HepG2 (cell line): ENCODE measurements at regions not wholly inside any gene's neighbourhood (a gene's known extent, or its start where the extent isn't known, plus 50 kb on each side); places are given as distances from the start of the nearest gene placed in this dataset.

Experiments used
- ATAC-seq: fragments of 200-7000 bp; cut with Tn5 transposase; 3 replicates; pipeline ENCODE4 v1.9.1; 2020; ENCODE audit warnings: mild to moderate bottlenecking, moderate library complexity
- BruUV-seq: library from RNA; stranded (reverse); fragments of 400-500 nt; replicated peaks from 2 replicates; lab custom pipeline; 2021; lab: Mats Ljungman, UMichigan
- CTCF ChIA-PET: fragments of 300-600 bp; formaldehyde crosslinking; extraction: SDS; loops from one replicate; lab custom pipeline; 2021; ENCODE audit warnings: low total read pairs, inconsistent platforms, low intra/inter-chr PET ratio; lab: Yijun Ruan, JAX
- POLR2A ChIA-PET: fragments of 350-600 bp; sonication (Branson Sonifier 250); formaldehyde crosslinking; loops from one replicate; lab custom pipeline; 2020; ENCODE audit warnings: antibody characterized with exemption, inconsistent platforms; lab: Yijun Ruan, JAX
- DNase-seq: peaks from one replicate; pipeline ENCODE4 v3.0.0-alpha.2; 2015; ENCODE audit warnings: low spot score
- FAIRE-seq: peaks from 3 replicates; lab custom pipeline; 2011; peaks lifted over from hg19 to GRCh38; lab: Jason Lieb, UNC
- H2AFZ ChIP-seq: one replicate; pipeline ENCODE4 v1.6.1; 2011; ENCODE audit warnings: low read length, inconsistent platforms
- H3K27ac ChIP-seq: fragments of 300-600 bp; 3 replicates; pipeline ENCODE4 v1.8.0; 2011; ENCODE audit warnings: mixed run types, mild to moderate bottlenecking, mixed read lengths, low read length, inconsistent platforms; ENCODE audit not compliant: insufficient read depth; ENCODE audit errors: extremely low read length
- H3K27me3 ChIP-seq, 2 experiments: fragments of 200-600 bp in 1 of 2; 2 replicates in 1 of 2; 3 replicates in 1 of 2; pipeline versions ENCODE4 v1.6.0 to v1.8.0; 2011; ENCODE audit warnings: low read length in 2 of 2, mild to moderate bottlenecking in 2 of 2, moderate library complexity in 2 of 2, inconsistent platforms in 1 of 2; ENCODE audit not compliant: insufficient read depth in 2 of 2, control insufficient read depth in 1 of 2
- H3K36me3 ChIP-seq, 2 experiments: fragments of 200-600 bp in 1 of 2; replicated peaks in 1 of 2; 2 replicates in 1 of 2; 3 replicates in 1 of 2; pipeline versions ENCODE4 v1.5.1 to v1.8.0; 2011; ENCODE audit warnings: low read length in 2 of 2, inconsistent platforms in 1 of 2; ENCODE audit not compliant: insufficient read depth in 2 of 2, control insufficient read depth in 1 of 2
- H3K4me1 ChIP-seq: 2 replicates; pipeline ENCODE4 v1.5.1; 2012; ENCODE audit warnings: low read length, inconsistent platforms; ENCODE audit not compliant: insufficient read depth
- H3K4me2 ChIP-seq: 2 replicates; pipeline ENCODE4 v1.6.0; 2011; ENCODE audit warnings: low read depth, low read length, inconsistent platforms
- H3K4me3 ChIP-seq, 3 experiments: fragments of 200-600 bp in 1 of 3; sonication (generic), shearing (Covaris generic) in 1 of 3; replicated peaks in 1 of 3; 2 replicates each; pipeline ENCODE4 v1.5.1; 2011 to 2016; ENCODE audit warnings: low read length in 3 of 3, inconsistent platforms in 2 of 3, low read depth in 2 of 3, mild to moderate bottlenecking in 2 of 3, control low read depth in 1 of 3, mixed read lengths in 1 of 3; ENCODE audit not compliant: insufficient read depth in 1 of 3
- H3K79me2 ChIP-seq: one replicate; pipeline ENCODE4 v1.6.1; 2011; ENCODE audit warnings: low read length, inconsistent platforms; ENCODE audit not compliant: insufficient read depth
- H3K9ac ChIP-seq: 2 replicates; pipeline ENCODE4 v1.6.0; 2011; ENCODE audit warnings: mild to moderate bottlenecking, low read depth, low read length, inconsistent platforms; ENCODE audit not compliant: insufficient read depth
- H3K9me3 ChIP-seq: 2 replicates; pipeline ENCODE4 v1.5.1; 2012; ENCODE audit warnings: mild to moderate bottlenecking, low read length
- H4K20me1 ChIP-seq: 2 replicates; pipeline ENCODE4 v1.6.0; 2011; ENCODE audit warnings: inconsistent platforms, mild to moderate bottlenecking, low read length, moderate library complexity; ENCODE audit not compliant: insufficient read depth
- CREB1 ChIP-seq, 2 experiments: fragments of 450-650 bp in 1 of 2; IDR thresholded peaks; 2 replicates each; pipeline ENCODE4 v1.6.1; 2016 to 2017; ENCODE audit warnings: control low read depth in 1 of 2, mild to moderate bottlenecking in 1 of 2, missing compliant biosample characterization in 1 of 2, missing genetic modification characterization in 1 of 2
- FOSL2 ChIP-seq: sonication (generic); formaldehyde crosslinking; IDR thresholded peaks from 2 replicates; pipeline ENCODE4 v1.4.0; 2020; ENCODE audit warnings: missing genetic modification reagents
- HNF4A ChIP-seq: sonication (generic); formaldehyde crosslinking; IDR thresholded peaks from 2 replicates; pipeline ENCODE4 v1.4.0; 2020; ENCODE audit warnings: missing genetic modification reagents
- HOXA5 ChIP-seq: sonication (generic); formaldehyde crosslinking; IDR thresholded peaks from 2 replicates; pipeline ENCODE4 v1.4.0; 2020; ENCODE audit warnings: missing genetic modification reagents
- NFKB2 ChIP-seq: sonication (generic); formaldehyde crosslinking; IDR thresholded peaks from 2 replicates; pipeline ENCODE4 v1.4.0; 2020; ENCODE audit warnings: missing genetic modification reagents, borderline replicate concordance
- NR2F1 ChIP-seq, 2 experiments: fragments of 450-650 bp in 1 of 2; formaldehyde crosslinking in 1 of 2; IDR thresholded peaks; 2 replicates each; pipeline versions ENCODE4 v1.5.0 to v1.6.1; 2016 to 2020; ENCODE audit warnings: mild to moderate bottlenecking in 1 of 2, missing compliant biosample characterization in 1 of 2, missing genetic modification reagents in 1 of 2, moderate library complexity in 1 of 2
- TCF7 ChIP-seq: sonication (generic); IDR thresholded peaks from 2 replicates; pipeline ENCODE4 v1.6.1; 2016; ENCODE audit warnings: antibody characterized with exemption, low read depth
- ZFP36L2 ChIP-seq: sonication (generic); formaldehyde crosslinking; IDR thresholded peaks from 2 replicates; pipeline ENCODE4 v1.4.0; 2020; ENCODE audit warnings: missing genetic modification reagents
- ZNF337 ChIP-seq: sonication (generic); formaldehyde crosslinking; IDR thresholded peaks from 2 replicates; pipeline ENCODE4 v1.5.1; 2020; ENCODE audit warnings: missing genetic modification reagents, low read depth, mild to moderate bottlenecking, borderline replicate concordance
- ZNF777 ChIP-seq: sonication (generic); formaldehyde crosslinking; IDR thresholded peaks from 2 replicates; pipeline ENCODE4 v1.4.0; 2020; ENCODE audit warnings: missing genetic modification reagents
- WGBS: methylation state at CpG from one replicate; pipeline ENCODE4 v1.1.6; 2017; ENCODE audit warnings: low lambda C conversion rate; 5-methylcytosine and 5-hydroxymethylcytosine counted together
- in situ Hi-C: cut with HindIII; loops from 2 replicates; pipeline ENCODE4 v1.10.0; 2017; ENCODE audit warnings: low pct_unique_long_range_greater_than_20kb; ENCODE audit not compliant: extremely low pct_ligation_motif_present
- intact Hi-C: fragments of 100-400 bp; cut with micrococcal nuclease; formaldehyde crosslinking; loops from one replicate; pipeline ENCODE4 v1.10.0; 2022; ENCODE audit not compliant: unreplicated experiment
- TF ChIP-seq, protein P1 (sequence below): sonication (generic); formaldehyde crosslinking; IDR thresholded peaks from 2 replicates; pipeline ENCODE4 v1.4.0; 2020; ENCODE audit warnings: missing genetic modification reagents; ENCODE audit errors: not compliant biosample characterization

DNA sequence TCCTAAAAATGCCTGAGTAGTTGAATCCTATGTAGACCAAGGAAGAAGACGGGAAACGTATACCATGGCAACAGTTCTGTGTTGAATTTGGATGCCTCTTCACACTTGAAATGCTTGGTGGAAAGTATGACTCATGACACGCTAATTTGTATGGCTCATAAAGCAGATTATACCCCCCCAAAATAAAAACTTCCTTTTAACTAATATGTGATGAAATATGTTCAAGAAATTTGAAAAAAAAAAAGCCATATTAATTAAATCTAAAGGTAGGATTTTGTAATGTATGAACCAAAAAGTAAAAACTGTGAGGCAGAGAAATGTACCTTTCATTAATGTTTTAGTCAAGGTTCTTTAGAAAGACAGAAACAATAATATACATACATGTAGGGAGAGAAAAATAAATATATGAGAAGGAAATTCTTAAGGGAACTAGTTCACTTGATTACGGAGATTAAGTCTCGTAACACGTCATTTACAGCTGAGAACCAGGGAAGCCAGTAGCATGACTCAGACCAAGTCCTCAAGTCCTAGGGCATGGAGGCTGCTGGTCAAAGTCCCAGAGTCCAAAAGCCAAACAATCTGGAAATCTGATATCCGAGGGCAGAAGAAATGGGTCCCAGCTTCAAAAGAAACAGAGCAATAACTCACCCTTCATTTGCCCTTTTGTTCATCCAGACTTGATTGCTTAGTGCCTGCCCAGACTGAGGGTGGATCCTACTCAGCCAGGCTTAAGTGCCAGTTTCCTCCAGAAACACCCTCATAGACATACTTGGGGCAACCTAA is 485.1 kb downstream of the SEMA3D start:
- H3K27me3 ChIP-seq = no peaks in the 10 kb centered on the region
- no peaks in the 10 kb centered on the region for H3K4me1 ChIP-seq
- BruUV-seq = no TSS peak
- FAIRE-seq = no peak
- H3K9me3 ChIP-seq = no peaks in the 10 kb centered on the region
- no peak overlapping the region for H3K4me2 ChIP-seq
- POLR2A ChIA-PET = no interaction called here
- TF ChIP-seq, protein P1, sequence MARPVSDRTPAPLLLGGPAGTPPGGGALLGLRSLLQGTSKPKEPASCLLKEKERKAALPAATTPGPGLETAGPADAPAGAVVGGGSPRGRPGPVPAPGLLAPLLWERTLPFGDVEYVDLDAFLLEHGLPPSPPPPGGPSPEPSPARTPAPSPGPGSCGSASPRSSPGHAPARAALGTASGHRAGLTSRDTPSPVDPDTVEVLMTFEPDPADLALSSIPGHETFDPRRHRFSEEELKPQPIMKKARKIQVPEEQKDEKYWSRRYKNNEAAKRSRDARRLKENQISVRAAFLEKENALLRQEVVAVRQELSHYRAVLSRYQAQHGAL (CRISPR knock-in tag) = no peak
- TF ChIP-seq FOSL2 (CRISPR knock-in tag) (peak; percentile 39; the same call in 1 of the 2 replicates), HNF4A (CRISPR knock-in tag) (peak; percentile 20; the same call in 1 of the 2 replicates), ZNF777 (CRISPR knock-in tag) (no peak)
- intact Hi-C loops = no loop called here
- H3K4me3 ChIP-seq = no peak overlapping the region
- no peak for ATAC-seq
- WGBS = 7% methylated on average over 7 of the region's 7 CpGs
- H2AFZ ChIP-seq = no peak overlapping the region
- no peaks in the 10 kb centered on the region for H3K79me2 ChIP-seq
- H3K27ac ChIP-seq = no peak overlapping the region
- H3K9ac ChIP-seq = no peak overlapping the region
- in situ Hi-C loops = no loop called here
- CTCF ChIA-PET = no interaction called here
- no peaks in the 10 kb centered on the region for H4K20me1 ChIP-seq
- H3K36me3 ChIP-seq = no peaks in the 10 kb centered on the region
- peak; percentile 12 for DNase-seq

- H4K20me1 ChIP-seq = no peaks in the 10 kb centered on the region
- no peak overlapping the region for H3K4me3 ChIP-seq
- ChIA-PET CTCF (no interaction called here), POLR2A (no interaction called here)
- FAIRE-seq (no peak), DNase-seq (no peak), ATAC-seq (no peak)
- in situ Hi-C loops (no loop called here), intact Hi-C loops (no loop called here)
- no peaks in the 10 kb centered on the region for H3K4me1 ChIP-seq
- no peak overlapping the region for H3K9ac ChIP-seq
- H3K27ac ChIP-seq = no peak overlapping the region
- H3K36me3 ChIP-seq = no peaks in the 10 kb centered on the region
- H2AFZ ChIP-seq = no peak overlapping the region
- no peaks in the 10 kb centered on the region for H3K27me3 ChIP-seq
- H3K79me2 ChIP-seq = no peaks in the 10 kb centered on the region
- WGBS = 24% methylated on average over 2 of the region's 2 CpGs
- no TSS peak for BruUV-seq
- no peaks in the 10 kb centered on the region for H3K9me3 ChIP-seq
- no peak overlapping the region for H3K4me2 ChIP-seq
- TF ChIP-seq ZNF337 (CRISPR knock-in tag) = no peak
- no peak for TF ChIP-seq CREB1 (IDR thresholded peaks at IDR 0.05)
- TF ChIP-seq CREB1 (CRISPR knock-in tag; IDR thresholded peaks at IDR 0.05) = no peak
- no peak for TF ChIP-seq NR2F1 (CRISPR knock-in tag; IDR thresholded peaks at IDR 0.05)
- no peak for TF ChIP-seq HOXA5 (CRISPR knock-in tag)
- TF ChIP-seq ZFP36L2 (CRISPR knock-in tag) = no peak
- TF ChIP-seq NFKB2 (CRISPR knock-in tag) = no peak
- TF ChIP-seq TCF7 = no peak
Observed at GRCh38 chr7:84700563-84701370, 486.1 kb downstream of the SEMA3D start.
